Stomach (tissue), 4 donors: ENCODE measurements at regions not wholly inside any gene's neighbourhood (a gene's known extent, or its start where the extent isn't known, plus 50 kb on each side); places are given as distances from the start of the nearest gene placed in this dataset.

Source experiments
- CTCF ChIP-seq, 7 experiments: fragments of 450-650 bp in 4 of 7; fragments of 200-600 bp in 3 of 7; sonication (generic) in 3 of 7; IDR thresholded peaks; one replicate each; pipeline ENCODE4 v1.5.1; 2016 to 2019; ENCODE audit warnings: antibody characterized with exemption in 7 of 7, control low read depth in 2 of 7, mild to moderate bottlenecking in 1 of 7
- EP300 ChIP-seq: sonication (generic); formaldehyde crosslinking; IDR thresholded peaks from one replicate; pipeline ENCODE4 v1.6.1; 2017; ENCODE audit warnings: antibody characterized with exemption
- POLR2A ChIP-seq, 4 donors: fragments of 450-650 bp; IDR thresholded peaks; one replicate each; pipeline ENCODE4 v1.6.1; 2016; ENCODE audit warnings: antibody characterized with exemption in 4 of 4, control low read depth in 2 of 4, mild to moderate bottlenecking in 1 of 4, moderate library complexity in 1 of 4
- POLR2AphosphoS5 ChIP-seq, 3 donors: sonication (generic); formaldehyde crosslinking; IDR thresholded peaks; one replicate each; pipeline ENCODE4 v1.6.1; 2016; ENCODE audit warnings: antibody characterized with exemption in 3 of 3

- no peak for TF ChIP-seq CTCF (IDR thresholded peaks at IDR 0.05)
- no peak for TF ChIP-seq POLR2A (IDR thresholded peaks at IDR 0.05)
- TF ChIP-seq EP300, result no peak
- TF ChIP-seq POLR2AphosphoS5 (IDR thresholded peaks at IDR 0.05), result no peak
These were observed 594.5 kb upstream of the CHAC2 start for GRCh38 chr2:53173091-53173490.
